ENCODE measurements at regions not wholly inside any gene's neighbourhood (a gene's known extent, or its start where the extent isn't known, plus 50 kb on each side); places are given as distances from the start of the nearest gene placed in this dataset.

GRCh38 chr10:107952649-107953556 lies 788.4 kb upstream of the SORCS1 start:
- TF ChIP-seq CTCF (IDR thresholded peaks at IDR 0.05) (no peak), POLR2A (IDR thresholded peaks at IDR 0.05; ENCODE audit: low read depth) (no peak)
